Endometrial microvascular endothelial cells (primary cell): ENCODE measurements at regions not wholly inside any gene's neighbourhood (a gene's known extent, or its start where the extent isn't known, plus 50 kb on each side); places are given as distances from the start of the nearest gene placed in this dataset.
"Not testable (repeated sequence)": the region's sequence is repeated elsewhere in the genome, so short reads cannot be mapped to it uniquely, and the experiment has no call there.

Experiments
- in situ Hi-C: cut with HindIII; loops from 2 replicates; pipeline ENCODE4 v1.10.0; 2017; ENCODE audit warnings: low sequenced_read_pairs, low pct_unique_long_range_greater_than_20kb; ENCODE audit errors: inconsistent ontology term

GRCh38 chr15:62306851-62307504 lies 141.9 kb upstream of the C2CD4B start:
- in situ Hi-C loops: no loop called here

DNA sequence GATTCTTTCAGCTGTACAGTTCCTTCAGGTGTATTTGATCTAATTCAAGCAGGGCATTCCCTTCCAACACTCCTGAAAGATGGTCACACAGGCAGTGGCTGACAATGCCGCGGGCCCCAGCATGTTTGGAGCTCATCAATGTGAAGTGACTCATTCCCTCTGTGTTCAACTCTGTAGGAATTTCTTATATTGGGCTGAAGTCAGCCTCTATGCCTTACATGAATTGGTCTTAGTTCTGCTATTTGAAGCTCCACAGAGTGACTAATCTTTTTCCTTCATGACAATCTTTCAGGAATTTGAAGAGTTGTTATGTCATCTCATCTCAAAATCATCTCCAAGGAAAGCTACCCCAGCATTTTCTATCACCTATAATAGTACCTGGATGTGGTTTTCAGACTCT lies 142.5 kb upstream of the C2CD4B start:
- in situ Hi-C loops: no loop called here

- in situ Hi-C loops: no loop called here
These were observed 151.5 kb upstream of the C2CD4B start for GRCh38 chr15:62316413-62317060.

- in situ Hi-C loops: no loop called here
These were observed 155.2 kb upstream of the C2CD4B start for GRCh38 chr15:62320259-62320658.

DNA sequence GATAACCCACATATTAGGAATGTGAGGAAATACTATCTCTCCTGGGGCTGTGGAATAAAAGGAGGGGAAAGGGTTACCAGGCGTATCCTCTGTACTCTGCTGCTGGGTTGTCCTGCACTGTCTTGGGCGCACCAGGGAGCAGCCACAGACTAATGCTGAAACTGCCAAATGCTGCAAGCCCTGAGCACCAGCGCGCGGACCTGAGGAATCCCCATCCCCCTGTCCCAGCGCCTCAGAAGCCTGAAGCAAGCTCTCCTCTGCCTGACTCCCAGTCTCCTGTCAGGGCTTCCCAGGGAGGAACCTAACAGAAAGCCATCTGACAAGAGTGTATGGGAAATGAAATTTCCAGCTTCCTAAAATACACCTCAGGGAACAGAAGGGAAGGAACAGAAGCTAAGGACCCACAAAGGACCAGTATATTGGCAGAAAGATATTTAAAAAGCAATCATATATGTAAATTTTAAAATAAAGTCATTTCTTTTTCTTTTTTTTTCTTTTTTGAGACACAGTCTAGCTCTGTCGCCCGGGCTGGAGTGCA lies 158.3 kb upstream of the C2CD4B start:
- in situ Hi-C loops: no loop called here

DNA sequence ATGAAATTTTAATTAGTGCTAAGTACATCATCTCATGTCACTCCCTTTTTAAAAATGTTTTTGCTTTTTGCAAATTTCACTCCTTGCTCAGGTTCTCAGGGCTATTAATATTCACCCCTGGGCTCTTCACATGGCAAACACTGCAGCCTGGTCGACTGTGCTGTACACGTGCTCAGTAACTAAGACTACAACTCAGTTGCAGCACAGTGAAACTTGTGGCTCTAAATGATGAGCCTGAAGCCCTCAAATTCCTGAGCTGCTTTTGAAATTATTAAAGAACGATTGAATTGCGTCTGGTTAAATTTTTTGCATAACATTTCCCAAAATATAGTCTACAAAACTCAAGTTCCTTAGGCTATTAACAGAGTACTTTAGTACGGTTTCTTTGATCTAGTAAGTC lies 159.3 kb upstream of the C2CD4B start:
- in situ Hi-C loops: no loop called here

GRCh38 chr15:62325597-62325996 lies 160.5 kb upstream of the C2CD4B start:
- in situ Hi-C loops: no loop called here

- in situ Hi-C loops: no loop called here
These were observed 161.5 kb upstream of the C2CD4B start for GRCh38 chr15:62326460-62327011.

GRCh38 chr15:62327406-62327805 lies 162.3 kb upstream of the C2CD4B start:
- in situ Hi-C loops: no loop called here

- in situ Hi-C loops: not testable (repeated sequence)
These were observed 167.4 kb upstream of the C2CD4B start for GRCh38 chr15:62332472-62332871.

- in situ Hi-C loops: no loop called here
These were observed 169.5 kb upstream of the C2CD4B start for GRCh38 chr15:62334536-62334935.

DNA sequence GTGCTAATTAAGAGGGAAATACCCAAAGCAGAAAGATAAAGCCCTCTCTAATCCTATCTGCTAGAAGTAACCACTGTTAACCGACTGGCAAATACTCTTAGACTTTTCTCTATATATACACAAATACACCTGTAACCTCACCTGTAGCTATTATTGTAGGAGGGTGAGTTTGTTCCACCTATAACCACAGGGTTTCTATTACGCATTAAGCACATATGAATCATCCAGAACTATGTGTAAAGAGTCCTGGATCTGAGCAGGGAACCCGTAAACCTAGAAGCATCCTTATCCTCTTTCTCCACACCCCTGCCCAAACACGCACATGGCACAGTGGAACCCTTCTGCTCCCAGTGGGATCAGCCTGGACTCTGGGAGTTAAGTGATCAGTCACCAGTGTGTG lies 172.8 kb upstream of the C2CD4B start:
- in situ Hi-C loops: no loop called here

GRCh38 chr15:62338497-62338896 lies 173.4 kb upstream of the C2CD4B start:
- in situ Hi-C loops: no loop called here

GRCh38 chr15:62342959-62343358 lies 177.9 kb upstream of the C2CD4B start:
- in situ Hi-C loops: no loop called here

DNA sequence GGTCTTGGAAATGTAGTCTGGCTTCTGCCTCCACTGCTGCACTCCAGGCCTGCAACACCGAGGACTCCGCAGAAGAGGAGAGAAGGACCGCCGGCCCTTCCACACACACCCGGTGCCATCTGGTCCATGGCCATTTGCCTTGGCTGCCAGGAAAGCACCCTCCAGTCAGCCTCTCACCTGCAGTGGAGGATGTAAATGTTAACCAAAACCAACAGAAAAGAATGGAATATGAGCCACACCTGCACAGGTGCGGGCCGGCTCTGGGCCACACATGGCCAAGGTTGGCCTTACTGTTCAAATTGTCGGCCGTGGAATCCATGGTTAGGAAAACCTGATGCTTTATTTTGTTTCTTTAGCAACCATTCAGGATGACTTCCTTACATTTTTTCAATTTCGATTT lies 178.3 kb upstream of the C2CD4B start:
- in situ Hi-C loops: no loop called here

DNA sequence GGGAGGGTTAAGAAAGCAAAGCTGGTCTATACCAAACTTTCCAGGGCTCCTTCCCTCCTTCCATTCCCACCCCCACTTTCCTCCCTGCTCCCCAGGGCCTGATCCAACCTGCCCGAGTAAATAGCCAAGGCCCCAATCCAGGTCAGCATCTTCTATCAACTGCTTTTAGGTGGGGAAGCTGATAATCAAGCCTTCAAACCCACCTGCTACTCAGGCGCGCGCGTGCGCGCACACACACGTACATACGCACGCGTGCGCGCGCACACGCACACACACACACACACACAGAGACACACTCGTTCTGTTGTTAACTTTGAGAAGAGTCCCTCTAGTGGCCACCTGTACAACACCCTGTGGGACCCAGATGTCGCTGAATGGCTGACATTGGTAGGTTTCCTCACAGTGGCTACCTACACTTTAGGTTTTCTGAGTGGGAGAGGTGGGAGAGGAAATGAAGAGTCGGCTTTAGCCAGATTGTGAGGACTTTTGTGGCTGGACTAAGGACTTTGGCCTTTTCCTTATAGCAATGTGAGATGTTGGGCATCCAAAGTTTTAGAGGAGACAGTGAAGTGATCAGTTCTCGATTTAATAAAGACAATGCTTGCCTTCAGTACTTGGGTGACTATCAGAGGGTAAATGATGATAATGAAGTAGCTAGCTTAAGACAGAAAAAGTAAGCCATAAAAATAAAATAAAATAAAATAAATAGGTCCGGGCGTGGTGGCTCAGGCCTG lies 179.9 kb upstream of the C2CD4B start:
- in situ Hi-C loops: no loop called here

- in situ Hi-C loops: no loop called here
These were observed 181.1 kb upstream of the C2CD4B start for GRCh38 chr15:62346168-62346567.

GRCh38 chr15:62348118-62348517 lies 183.0 kb upstream of the C2CD4B start:
- in situ Hi-C loops: no loop called here

DNA sequence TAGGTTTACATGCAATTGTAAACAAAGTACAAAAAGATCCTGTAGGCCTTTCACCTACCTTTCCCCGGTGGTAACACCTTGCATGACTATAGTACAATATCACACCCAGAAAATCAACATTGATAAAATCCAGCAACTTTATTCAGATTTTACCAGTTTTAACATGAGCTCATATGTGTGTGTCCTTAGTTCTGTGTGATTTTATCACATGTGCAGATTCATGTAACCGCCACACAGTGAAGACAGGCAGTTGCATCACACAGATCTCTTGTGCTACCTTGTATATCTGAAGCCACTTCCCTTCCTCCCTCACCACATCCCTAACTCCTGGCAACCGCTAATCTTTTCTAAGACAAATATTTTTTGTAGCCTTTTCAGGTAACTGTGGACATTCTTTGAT lies 183.5 kb upstream of the C2CD4B start:
- in situ Hi-C loops: no loop called here

GRCh38 chr15:62352817-62353216 lies 187.7 kb upstream of the C2CD4B start:
- in situ Hi-C loops: no loop called here
